ENCODE measurements at regions not wholly inside any gene's neighbourhood (a gene's known extent, or its start where the extent isn't known, plus 50 kb on each side); places are given as distances from the start of the nearest gene placed in this dataset.

DNA sequence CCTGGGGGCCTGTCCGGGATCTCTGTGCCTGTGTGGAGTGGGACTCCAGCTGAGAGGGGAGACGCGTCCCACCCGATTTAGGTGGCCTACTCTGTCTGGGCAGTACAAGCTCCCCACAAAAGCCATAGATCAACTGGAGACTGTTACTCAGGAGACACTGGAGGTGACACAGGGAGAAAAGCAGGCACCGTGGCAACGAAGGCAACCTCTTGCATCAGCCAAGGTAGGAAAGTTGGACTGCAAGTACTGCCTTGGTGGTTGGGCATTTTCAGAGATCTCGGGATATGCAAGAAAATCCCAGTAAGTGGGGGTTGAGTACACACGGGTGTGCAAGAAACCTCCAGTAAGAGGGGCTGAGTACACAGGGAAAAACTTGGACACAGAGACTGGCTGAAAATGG is 1060.0 kb upstream of the MIR17HG start:
- TF ChIP-seq, protein P1, sequence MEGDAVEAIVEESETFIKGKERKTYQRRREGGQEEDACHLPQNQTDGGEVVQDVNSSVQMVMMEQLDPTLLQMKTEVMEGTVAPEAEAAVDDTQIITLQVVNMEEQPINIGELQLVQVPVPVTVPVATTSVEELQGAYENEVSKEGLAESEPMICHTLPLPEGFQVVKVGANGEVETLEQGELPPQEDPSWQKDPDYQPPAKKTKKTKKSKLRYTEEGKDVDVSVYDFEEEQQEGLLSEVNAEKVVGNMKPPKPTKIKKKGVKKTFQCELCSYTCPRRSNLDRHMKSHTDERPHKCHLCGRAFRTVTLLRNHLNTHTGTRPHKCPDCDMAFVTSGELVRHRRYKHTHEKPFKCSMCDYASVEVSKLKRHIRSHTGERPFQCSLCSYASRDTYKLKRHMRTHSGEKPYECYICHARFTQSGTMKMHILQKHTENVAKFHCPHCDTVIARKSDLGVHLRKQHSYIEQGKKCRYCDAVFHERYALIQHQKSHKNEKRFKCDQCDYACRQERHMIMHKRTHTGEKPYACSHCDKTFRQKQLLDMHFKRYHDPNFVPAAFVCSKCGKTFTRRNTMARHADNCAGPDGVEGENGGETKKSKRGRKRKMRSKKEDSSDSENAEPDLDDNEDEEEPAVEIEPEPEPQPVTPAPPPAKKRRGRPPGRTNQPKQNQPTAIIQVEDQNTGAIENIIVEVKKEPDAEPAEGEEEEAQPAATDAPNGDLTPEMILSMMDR (IDR thresholded peaks at IDR 0.05; ENCODE audit: low read length, missing control alignments) = no peak
- H3K4me3 ChIP-seq (replicated peaks; ENCODE audit: low read depth, low read length) = no peak overlapping the region
- DNase-seq (ENCODE audit: low read depth) = no peak

DNA sequence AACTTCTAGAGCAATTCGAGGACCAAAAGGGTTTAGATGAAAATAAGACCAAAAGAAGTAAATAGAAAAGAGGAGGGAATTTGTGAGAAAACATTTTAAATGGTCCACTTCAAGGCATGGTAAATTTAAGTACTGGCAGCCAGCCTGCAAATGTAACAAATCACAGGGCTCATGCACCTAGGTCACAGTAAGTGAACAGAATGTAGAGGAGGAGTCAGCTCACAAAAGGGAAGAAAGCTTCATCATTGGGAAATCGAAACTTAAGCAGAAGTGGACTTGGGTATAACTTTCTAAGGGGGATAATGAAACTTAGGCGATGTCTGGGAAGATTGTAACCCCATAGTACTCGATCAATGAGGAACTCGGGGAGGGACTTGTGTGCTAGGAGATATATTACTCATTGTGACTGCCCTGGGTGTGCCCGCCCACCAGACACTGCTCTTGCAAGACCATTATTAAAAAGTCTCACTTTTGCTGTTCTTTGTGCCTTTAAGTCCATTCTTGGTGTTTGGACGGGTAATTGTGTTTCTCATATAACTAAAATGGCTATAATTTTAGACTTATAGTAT is 1053.6 kb upstream of the MIR17HG start:
- no peak for DNase-seq (ENCODE audit: low read depth)
- no peak overlapping the region for H3K4me3 ChIP-seq (replicated peaks; ENCODE audit: low read depth, low read length)
- TF ChIP-seq, protein P1 (IDR thresholded peaks at IDR 0.05; ENCODE audit: low read length, missing control alignments) = no peak

DNA sequence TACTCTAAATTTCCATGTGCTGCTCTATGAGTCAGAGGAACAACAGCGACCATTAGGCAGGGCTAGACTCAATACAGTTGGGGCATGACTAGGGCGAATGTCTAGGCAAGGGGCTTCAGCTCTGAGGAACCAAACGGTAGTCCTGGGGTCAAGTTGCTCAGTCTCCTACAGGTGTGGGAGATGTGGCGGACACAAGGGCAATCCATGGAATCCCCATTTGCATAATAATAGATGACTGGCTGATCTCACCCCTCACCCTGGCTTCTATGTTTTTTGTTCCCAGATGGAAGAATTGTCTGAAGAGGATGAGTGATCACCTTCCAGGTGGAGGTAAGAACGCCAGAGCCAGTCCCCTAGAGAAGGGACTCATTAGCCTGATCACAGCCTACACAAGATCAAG is 1048.2 kb upstream of the MIR17HG start:
- TF ChIP-seq, protein P1 (IDR thresholded peaks at IDR 0.05; ENCODE audit: low read length, missing control alignments) = no peak
- H3K4me3 ChIP-seq (replicated peaks; ENCODE audit: low read depth, low read length) = no peak overlapping the region
- DNase-seq (ENCODE audit: low read depth) = no peak

DNA sequence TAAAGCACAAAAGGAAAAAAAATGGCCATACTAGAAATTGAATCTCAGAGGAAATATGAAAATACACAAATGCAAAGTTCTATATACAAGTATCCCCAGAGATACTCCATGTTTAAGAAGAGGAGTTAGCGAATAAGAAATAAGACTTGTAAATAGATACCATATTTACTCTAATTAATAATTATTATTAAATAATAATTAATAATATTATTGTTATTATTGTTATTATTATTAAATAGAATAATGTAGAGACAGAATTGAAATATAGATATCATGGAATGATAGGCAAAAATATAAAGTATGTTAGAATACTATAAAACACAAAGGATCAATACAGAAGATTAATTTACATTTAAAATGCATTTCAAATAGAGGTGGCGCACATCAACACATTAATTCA is 1047.5 kb upstream of the MIR17HG start:
- no peak for DNase-seq (ENCODE audit: low read depth)

DNA sequence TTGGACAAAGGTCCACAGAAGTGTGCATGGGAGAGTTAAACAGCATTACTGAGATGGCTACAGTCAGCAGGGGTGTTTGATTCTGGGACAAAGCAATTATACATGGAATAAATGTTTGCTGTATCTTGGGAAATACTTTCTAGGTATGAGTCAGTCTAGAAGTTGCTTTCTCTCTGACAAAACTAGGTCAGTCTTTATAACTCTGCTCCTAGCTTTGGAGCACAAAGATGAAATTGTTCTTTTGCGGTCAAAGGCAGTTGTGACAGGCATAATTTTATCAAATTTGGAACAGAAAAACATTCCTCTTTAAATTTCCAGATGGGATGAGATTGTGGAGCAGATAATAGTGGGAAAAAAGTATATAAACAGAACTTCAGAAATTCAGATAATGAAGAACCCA is 1045.4 kb upstream of the MIR17HG start:
- TF ChIP-seq, protein P1 (IDR thresholded peaks at IDR 0.05; ENCODE audit: low read length, missing control alignments) = no peak
- peak; percentile 80 for DNase-seq (ENCODE audit: low read depth)
- no peak overlapping the region for H3K4me3 ChIP-seq (replicated peaks; ENCODE audit: low read depth, low read length)

More for the DNA sequence above, 1047.5 kb upstream of the MIR17HG start:
- H3K4me3 ChIP-seq (replicated peaks; ENCODE audit: low read depth, low read length) = no peak overlapping the region
- TF ChIP-seq, protein P1 (IDR thresholded peaks at IDR 0.05; ENCODE audit: low read length, missing control alignments) = no peak

DNA sequence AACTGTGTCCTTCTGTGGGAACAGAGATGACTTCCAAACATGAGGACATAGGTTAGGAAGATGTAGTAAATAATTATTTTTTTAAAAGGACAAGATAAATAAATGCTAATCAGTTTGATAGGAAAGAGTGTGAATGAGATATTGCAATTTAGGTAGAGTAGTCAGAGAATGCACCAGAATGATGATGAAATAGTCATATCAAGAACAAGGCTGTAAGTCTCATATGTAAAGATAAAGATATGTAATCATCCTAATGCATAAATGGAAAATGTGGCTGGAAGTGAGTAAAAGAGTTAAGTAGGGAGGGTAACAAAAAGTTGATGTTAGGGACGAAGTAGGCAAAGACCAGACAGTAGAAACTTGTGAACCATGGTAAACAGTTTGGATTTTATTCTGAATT is 1041.7 kb upstream of the MIR17HG start:
- H3K4me3 ChIP-seq (replicated peaks; ENCODE audit: low read depth, low read length) = no peak overlapping the region
- TF ChIP-seq, protein P1 (IDR thresholded peaks at IDR 0.05; ENCODE audit: low read length, missing control alignments) = no peak
- no peak for DNase-seq (ENCODE audit: low read depth)

DNA sequence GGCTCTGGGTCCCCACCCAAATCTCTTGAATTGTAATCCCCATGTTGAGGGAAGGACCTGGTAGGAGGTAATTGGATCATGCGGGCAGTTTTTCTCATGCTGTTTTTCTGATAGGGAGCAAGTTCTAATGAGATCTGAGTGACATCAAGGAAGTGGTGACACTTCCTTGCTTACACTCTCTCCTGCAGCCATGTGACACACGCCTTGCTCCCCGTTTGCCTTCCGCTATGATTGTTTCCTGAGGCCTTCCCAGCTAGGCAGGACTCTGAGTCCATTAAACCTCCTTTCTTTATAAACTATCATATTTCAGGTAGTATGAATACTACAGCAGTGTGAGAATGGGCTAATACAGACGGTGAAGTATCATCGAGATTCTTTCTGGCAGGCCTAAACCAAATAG is 1040.4 kb upstream of the MIR17HG start:
- TF ChIP-seq, protein P1 (IDR thresholded peaks at IDR 0.05; ENCODE audit: low read length, missing control alignments) = no peak
- H3K4me3 ChIP-seq (replicated peaks; ENCODE audit: low read depth, low read length) = no peak overlapping the region
- no peak for DNase-seq (ENCODE audit: low read depth)
